GM21360 (cell line): ENCODE measurements at regions not wholly inside any gene's neighbourhood (a gene's known extent, or its start where the extent isn't known, plus 50 kb on each side); places are given as distances from the start of the nearest gene placed in this dataset.
"Not testable (repeated sequence)": the region's sequence is repeated elsewhere in the genome, so short reads cannot be mapped to it uniquely, and the experiment has no call there.

ENCODE experiments used
- ATAC-seq: cut with Tn5 transposase; IDR thresholded peaks from one replicate; pipeline ENCODE4 v1.9.1; 2021; ENCODE audit warnings: mild to moderate bottlenecking, moderate library complexity; ENCODE audit not compliant: unreplicated experiment

DNA sequence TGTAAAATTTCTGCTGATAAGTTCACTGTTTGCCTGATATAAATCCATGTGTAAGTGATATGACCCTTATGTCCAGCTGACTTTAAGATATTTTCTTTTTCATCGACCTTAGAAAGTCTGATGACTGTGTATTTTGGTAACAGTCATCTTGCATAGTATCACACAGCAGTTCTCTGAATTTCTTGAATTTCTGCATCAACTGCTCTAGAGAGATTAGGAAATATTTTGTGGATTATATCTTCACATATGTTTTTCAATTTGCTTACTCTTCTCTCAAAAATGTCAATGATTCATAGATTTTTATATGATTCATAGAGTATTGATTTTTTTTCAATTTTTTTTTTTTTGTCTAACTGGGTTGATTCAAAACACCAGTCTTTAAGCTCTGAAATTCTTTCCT lies 945.3 kb downstream of the TRIB2 start:
- ATAC-seq, result no peak

DNA sequence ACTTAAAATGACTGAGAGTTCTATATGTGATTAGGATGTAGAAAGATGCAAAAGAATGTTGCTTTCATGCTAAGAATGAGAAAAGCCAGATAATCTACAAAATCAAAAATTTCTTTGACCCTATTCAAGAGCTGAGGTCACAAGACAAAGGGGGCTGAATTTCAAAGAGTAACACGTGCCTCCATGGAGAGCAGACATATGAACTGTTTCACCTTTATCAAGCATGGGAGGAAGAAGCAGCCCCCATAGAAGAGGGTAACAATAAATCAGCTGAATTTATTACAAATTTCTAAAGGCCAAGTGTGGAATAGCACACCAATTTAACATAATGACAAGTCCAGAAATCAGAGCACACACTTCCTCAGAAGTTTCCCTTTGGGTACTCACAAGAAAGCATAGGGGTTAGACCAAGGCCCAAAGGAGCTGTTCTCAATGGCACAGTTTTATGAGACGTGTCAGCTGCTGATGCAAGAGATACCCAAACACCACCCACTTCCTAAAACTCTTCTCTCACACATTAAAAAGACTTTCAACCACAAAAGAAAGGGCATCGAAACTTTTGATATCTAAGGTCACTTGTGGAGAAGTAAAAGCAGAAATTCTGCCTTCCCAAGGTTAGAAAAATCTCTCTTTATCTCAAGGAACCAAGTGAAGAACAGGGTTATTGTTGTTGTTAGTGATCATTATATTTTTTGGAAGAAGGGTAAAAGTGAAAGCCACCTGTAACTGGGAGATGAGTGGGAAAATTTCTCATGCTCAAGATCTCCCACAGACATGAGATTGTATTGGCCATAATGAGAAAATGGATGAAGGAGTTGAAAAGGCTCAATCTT lies 950.1 kb downstream of the TRIB2 start:
- peak; percentile 93 for ATAC-seq

DNA sequence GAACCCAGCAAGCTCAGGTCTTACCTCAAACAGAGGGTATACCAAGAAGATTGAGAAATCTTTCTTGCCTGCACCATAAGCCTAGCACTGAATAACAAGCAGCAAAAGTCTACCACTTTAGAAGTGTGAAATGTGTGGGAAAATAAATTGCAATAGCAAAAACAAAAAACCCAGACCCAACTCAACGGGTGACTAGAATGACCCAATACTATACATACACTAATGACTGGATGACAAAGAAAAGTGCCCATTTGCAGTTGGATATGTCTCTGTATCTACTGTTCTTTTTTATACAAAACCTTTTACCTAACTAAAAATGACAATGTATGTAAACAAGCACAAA lies 950.6 kb downstream of the TRIB2 start:
- peak; percentile 8 for ATAC-seq

DNA sequence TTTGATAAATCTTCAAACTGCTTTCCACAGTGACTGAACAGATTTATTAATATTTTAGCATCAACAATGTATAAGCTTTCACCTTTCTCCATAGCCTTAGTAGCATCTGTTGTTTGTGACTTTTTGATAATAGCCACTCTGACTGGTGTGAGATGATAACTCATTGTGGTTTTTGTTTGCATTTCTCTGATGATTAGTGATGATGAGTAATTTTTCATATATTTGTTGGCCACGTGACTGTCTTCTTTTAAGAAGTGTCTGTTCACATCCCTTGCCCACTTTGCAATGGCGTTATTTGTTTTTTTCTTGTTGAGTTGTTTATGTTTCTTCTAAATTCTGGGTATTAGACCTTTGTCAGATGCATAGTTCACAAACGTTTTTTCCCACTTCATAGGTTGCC lies 952.9 kb downstream of the TRIB2 start:
- ATAC-seq, result no peak

- not testable (repeated sequence) for ATAC-seq
Observed at GRCh38 chr2:13673821-13674220, 957.1 kb downstream of the TRIB2 start.

DNA sequence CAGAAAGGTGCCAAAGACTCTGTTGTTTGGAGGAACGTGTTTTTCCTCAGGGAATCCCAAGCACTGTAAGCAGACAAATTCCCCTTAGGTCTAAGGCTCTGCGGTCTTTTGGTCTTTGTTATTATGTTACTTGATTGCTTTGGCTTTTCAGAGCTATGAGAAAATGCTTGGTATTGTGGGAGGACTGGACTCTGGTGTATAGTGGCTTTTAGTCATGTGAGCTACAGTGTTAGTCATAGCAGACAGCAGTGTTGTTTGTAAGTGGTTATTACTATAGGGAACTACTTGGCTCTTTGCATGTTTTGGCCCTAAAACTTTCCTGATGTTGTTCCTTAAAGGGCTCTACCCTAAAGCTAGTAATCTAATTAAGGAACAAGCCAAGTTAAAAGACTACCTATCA lies 956.2 kb upstream of the LRATD1 start:
- no peak for ATAC-seq

GRCh38 chr2:13681936-13682335 lies 950.6 kb upstream of the LRATD1 start:
- no peak for ATAC-seq

DNA sequence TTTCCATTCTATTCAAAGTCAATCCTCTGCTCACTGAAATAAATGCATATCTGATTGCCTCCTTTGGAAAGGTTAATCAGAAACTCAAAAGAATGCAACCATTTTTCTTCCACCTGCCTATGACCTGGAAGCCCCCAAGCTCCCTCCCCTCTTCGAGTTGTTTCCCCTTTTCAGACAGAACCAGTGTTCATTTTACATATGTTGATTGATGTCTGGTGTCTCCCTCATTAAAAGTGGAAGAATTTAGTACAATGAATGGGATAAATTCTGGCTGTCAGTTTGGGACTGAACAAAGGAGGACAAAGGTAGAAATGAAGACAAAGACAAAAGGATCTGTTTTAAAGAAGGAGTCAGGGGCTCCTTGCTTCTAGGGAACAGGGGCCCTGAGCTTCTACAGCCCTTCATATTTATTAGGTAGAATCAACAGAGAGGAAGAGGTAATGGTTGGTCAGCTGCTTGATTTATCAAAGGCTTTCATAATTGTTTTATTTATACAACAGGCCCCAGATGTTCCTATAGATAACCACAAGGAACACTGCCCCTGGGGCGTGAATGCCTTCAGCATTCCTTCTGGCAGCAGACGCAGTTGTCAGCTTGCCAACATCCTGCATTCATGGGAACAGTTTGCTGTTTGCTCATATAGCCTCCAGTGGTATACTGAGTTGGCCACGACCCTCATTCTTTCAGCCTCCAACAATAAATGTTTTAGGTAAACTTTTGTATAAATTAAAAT lies 949.8 kb upstream of the LRATD1 start:
- no peak for ATAC-seq

- ATAC-seq, result no peak
Observed at GRCh38 chr2:13686262-13686661, 946.3 kb upstream of the LRATD1 start.

GRCh38 chr2:13694673-13695072 lies 937.8 kb upstream of the LRATD1 start:
- no peak for ATAC-seq

DNA sequence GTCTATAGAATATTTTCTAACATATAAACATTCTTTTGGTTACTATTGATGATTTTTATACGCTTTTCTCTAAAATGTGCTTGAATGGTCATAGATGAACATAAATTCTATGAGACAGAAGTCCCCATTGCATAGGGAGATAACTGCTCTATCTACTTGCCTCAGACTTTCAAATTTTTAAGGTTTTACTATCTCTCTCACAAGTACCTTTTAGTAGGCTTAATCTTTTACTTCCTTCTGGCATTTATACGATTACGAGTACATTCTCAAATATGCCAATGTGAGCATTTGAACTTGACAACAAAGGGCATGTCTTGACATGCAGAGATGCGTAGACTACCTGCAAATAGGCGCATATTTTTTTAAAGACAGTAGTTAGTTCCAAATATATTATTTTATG lies 935.9 kb upstream of the LRATD1 start:
- no peak for ATAC-seq

- no peak for ATAC-seq
Observed at GRCh38 chr2:13698847-13699246, 933.7 kb upstream of the LRATD1 start.

DNA sequence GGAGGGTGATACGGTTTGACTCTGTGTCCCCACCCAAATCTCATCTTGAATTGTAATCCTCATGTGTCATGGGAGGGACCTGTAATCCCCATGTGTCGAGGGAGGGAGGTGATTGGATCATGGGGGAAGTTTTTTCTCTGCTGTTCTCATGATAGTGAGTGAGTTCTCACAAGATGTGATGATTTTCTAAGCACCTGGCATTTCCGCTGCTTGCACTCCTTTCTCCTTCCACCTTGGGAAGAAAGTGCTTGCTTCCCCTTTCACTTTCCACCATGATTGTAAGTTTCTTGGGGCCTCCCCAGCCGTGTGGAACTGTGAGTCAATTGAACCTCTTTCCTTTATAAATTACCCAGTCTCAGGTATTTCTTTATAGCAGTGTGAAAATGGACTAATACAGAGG lies 932.6 kb upstream of the LRATD1 start:
- ATAC-seq, result not testable (repeated sequence)

DNA sequence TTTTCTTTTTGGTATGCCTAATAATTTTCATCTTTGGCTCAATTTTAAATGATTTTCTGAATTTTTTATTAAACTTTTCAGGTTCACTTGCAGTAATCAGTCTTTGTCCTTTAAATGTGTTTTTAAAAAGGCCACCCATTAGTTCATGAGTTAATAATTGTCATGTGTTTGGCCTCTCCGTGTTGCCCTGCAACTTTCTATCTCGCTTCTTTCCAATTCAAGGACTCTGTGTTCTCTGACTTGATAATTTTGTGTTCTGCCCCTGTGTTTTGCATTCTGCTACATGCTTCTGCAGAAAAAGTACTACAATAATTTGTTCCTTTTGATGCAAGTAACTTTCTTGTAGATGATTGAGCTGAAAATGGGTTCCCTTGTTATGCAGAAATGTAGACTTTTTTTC lies 921.4 kb upstream of the LRATD1 start:
- no peak for ATAC-seq

DNA sequence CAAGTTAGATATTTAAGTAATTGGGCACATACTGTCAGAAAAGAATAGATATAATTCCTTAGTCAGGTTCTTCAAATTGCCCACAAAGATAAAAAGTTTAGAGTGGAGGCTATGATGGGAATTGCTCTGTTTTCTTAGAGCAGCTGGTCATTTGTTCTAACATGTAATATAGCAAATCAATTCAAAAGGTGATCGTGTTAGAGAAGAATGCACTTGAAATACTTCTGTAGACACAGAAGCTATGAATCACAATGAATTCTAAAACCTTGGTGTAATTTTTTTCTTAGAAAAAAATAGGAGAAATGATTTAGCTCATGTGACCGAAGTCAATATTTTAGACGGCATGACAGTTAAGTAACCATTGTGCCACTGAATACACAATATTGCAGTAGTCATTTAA lies 918.1 kb upstream of the LRATD1 start:
- no peak for ATAC-seq

- ATAC-seq, result no peak
Observed at GRCh38 chr2:13725945-13726344, 906.6 kb upstream of the LRATD1 start.

DNA sequence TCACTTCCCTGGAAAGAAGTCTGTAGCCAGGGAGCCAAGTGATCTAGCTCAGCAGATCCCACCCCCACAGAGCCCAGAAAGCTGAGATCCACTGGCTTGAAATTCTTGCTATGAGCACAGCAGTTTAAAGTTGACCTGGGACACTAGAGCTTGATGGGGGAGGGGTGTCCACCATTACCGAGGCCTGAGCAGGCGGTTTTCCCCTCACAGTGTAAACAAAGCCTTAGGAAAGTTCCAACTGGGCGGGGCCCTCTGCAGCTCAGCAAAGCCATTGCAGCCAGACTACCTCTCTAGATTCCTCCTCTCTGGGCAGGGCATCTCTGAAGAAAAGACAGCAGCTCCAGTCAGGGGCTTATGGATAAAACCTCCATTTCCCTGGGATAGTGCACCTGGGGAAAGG lies 887.2 kb upstream of the LRATD1 start:
- ATAC-seq, result no peak

DNA sequence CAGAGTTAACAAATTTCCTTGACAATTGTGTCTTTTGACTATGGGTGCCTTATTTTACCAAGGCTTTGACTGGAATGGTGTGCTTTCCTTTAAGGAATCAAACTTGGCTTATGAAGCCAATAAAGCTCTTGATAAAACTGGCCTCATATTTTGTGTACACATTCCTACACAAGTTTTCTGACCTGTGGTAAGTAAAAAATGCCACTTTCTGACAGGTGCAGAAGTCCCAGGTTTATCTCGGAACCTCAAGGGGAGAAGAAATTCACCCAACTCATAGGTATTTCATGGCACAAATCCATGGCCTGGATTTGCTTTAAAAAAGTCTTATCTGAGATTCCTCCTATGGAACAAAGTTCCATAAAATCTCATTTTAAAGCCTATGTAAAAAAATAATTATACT lies 880.6 kb upstream of the LRATD1 start:
- no peak for ATAC-seq

GRCh38 chr2:13758412-13758811 lies 874.1 kb upstream of the LRATD1 start:
- no peak for ATAC-seq

DNA sequence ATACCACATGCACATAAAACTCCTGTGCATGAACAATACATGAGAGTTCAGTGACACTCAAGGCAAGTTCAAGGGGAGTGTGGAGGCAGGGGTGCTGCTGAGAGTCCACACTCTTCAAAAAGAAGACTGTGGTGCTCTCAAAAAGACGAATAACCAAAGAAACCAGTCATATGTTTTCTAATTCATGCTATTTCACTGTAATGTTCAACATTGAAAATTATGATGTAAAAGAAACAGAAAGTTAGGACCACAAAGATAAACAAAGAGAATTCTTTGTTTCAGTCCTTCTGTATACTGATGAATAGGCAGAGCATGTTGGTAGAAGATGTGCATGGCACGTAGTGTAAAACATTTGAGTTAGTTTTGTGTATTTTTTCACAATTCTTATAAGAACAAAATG lies 864.2 kb upstream of the LRATD1 start:
- no peak for ATAC-seq

GRCh38 chr2:13770279-13770678 lies 862.2 kb upstream of the LRATD1 start:
- ATAC-seq, result no peak

DNA sequence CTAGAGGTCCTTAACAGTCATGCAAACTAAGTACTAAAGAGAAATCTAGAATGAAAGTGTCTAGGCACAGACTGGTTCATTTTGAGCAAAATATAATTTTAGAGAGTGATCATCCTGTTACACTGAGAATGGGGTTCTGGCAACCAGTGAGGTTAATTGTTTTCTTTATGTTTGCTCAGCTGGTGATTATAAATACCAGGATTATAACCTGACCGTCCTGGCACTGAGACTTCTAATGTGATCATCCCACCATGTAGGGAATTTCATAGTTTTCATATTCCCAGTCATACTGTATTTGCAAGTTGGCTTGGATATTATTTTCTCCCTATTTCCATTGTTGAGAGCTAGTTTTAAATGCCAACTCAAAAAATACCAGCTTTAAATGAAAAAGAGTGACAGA lies 852.5 kb upstream of the LRATD1 start:
- no peak for ATAC-seq
